ELF-1 (cell line): ENCODE measurements at regions not wholly inside any gene's neighbourhood (a gene's known extent, or its start where the extent isn't known, plus 50 kb on each side); places are given as distances from the start of the nearest gene placed in this dataset.
"Not testable (repeated sequence)": the region's sequence is repeated elsewhere in the genome, so short reads cannot be mapped to it uniquely, and the experiment has no call there.

Source experiments
- DNase-seq: peaks from one replicate; pipeline ENCODE4 v3.0.0-alpha.2; 2016; ENCODE audit warnings: low read depth, low spot score

- no peak for DNase-seq
These were observed 156.7 kb upstream of the TENT5A start for GRCh38 chr6:81909162-81909561.

GRCh38 chr6:81906709-81907204, 154.3 kb upstream of the TENT5A start:
- no peak for DNase-seq

GRCh38 chr6:81906041-81906440, 153.6 kb upstream of the TENT5A start:
- no peak for DNase-seq

- DNase-seq, result no peak
These were observed 149.1 kb upstream of the TENT5A start for GRCh38 chr6:81901551-81901966.

GRCh38 chr6:81900616-81901015, 148.1 kb upstream of the TENT5A start:
- DNase-seq, result no peak

GRCh38 chr6:81897793-81898192, 145.3 kb upstream of the TENT5A start:
- DNase-seq, result no peak

GRCh38 chr6:81896525-81897503, 144.3 kb upstream of the TENT5A start:
- DNase-seq, result no peak

GRCh38 chr6:81895511-81896185, 143.2 kb upstream of the TENT5A start:
- no peak for DNase-seq

- DNase-seq, result no peak
These were observed 142.3 kb upstream of the TENT5A start for GRCh38 chr6:81894788-81895271.

- no peak for DNase-seq
These were observed 141.8 kb upstream of the TENT5A start for GRCh38 chr6:81894306-81894705.

- DNase-seq, result no peak
These were observed 140.4 kb upstream of the TENT5A start for GRCh38 chr6:81892891-81893290.

- DNase-seq, result no peak
These were observed 139.4 kb upstream of the TENT5A start for GRCh38 chr6:81891874-81892273.

- DNase-seq, result no peak
These were observed 138.4 kb upstream of the TENT5A start for GRCh38 chr6:81890846-81891245.

- DNase-seq, result no peak
These were observed 137.0 kb upstream of the TENT5A start for GRCh38 chr6:81889377-81890053.

GRCh38 chr6:81886909-81887308, 134.4 kb upstream of the TENT5A start:
- DNase-seq, result not testable (repeated sequence)

- DNase-seq, result no peak
These were observed 133.7 kb upstream of the TENT5A start for GRCh38 chr6:81886157-81886556.

- DNase-seq, result no peak
These were observed 129.2 kb upstream of the TENT5A start for GRCh38 chr6:81881660-81882059.

- DNase-seq, result no peak
These were observed 126.0 kb upstream of the TENT5A start for GRCh38 chr6:81878479-81878878.

- DNase-seq, result no peak
These were observed 124.5 kb upstream of the TENT5A start for GRCh38 chr6:81876971-81877370.

- DNase-seq, result no peak
These were observed 123.4 kb upstream of the TENT5A start for GRCh38 chr6:81875782-81876293.

GRCh38 chr6:81869749-81870508, 117.4 kb upstream of the TENT5A start:
- DNase-seq, result peak; percentile 22
